Ovary (tissue), 3 donors: ENCODE measurements at regions not wholly inside any gene's neighbourhood (a gene's known extent, or its start where the extent isn't known, plus 50 kb on each side); places are given as distances from the start of the nearest gene placed in this dataset.

Source experiments
- EP300 ChIP-seq: sonication (generic); formaldehyde crosslinking; IDR thresholded peaks from one replicate; pipeline ENCODE4 v1.6.1; 2017; ENCODE audit warnings: antibody characterized with exemption
- POLR2A ChIP-seq: fragments of 450-650 bp; IDR thresholded peaks from one replicate; pipeline ENCODE4 v1.6.1; 2017; ENCODE audit warnings: antibody characterized with exemption, mild to moderate bottlenecking, moderate library complexity
- TF ChIP-seq, protein P1 (sequence below), 3 donors: fragments of 450-650 bp in 2 of 3; fragments of 200-600 bp in 1 of 3; IDR thresholded peaks; one replicate each; pipeline versions ENCODE4 v1.5.1 to v1.8.0; 2016 to 2022; ENCODE audit warnings: antibody characterized with exemption in 3 of 3, mild to moderate bottlenecking in 1 of 3
- donor health status: DM: no; HTN: no; CAD: no.

- TF ChIP-seq, protein P1, sequence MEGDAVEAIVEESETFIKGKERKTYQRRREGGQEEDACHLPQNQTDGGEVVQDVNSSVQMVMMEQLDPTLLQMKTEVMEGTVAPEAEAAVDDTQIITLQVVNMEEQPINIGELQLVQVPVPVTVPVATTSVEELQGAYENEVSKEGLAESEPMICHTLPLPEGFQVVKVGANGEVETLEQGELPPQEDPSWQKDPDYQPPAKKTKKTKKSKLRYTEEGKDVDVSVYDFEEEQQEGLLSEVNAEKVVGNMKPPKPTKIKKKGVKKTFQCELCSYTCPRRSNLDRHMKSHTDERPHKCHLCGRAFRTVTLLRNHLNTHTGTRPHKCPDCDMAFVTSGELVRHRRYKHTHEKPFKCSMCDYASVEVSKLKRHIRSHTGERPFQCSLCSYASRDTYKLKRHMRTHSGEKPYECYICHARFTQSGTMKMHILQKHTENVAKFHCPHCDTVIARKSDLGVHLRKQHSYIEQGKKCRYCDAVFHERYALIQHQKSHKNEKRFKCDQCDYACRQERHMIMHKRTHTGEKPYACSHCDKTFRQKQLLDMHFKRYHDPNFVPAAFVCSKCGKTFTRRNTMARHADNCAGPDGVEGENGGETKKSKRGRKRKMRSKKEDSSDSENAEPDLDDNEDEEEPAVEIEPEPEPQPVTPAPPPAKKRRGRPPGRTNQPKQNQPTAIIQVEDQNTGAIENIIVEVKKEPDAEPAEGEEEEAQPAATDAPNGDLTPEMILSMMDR (IDR thresholded peaks at IDR 0.05): no peak
- TF ChIP-seq EP300 (no peak), POLR2A (no peak)
These were observed 51.4 kb upstream of the SHISAL1 start for GRCh38 chr22:44363980-44364750.
